ENCODE measurements at regions not wholly inside any gene's neighbourhood (a gene's known extent, or its start where the extent isn't known, plus 50 kb on each side); places are given as distances from the start of the nearest gene placed in this dataset.

DNA sequence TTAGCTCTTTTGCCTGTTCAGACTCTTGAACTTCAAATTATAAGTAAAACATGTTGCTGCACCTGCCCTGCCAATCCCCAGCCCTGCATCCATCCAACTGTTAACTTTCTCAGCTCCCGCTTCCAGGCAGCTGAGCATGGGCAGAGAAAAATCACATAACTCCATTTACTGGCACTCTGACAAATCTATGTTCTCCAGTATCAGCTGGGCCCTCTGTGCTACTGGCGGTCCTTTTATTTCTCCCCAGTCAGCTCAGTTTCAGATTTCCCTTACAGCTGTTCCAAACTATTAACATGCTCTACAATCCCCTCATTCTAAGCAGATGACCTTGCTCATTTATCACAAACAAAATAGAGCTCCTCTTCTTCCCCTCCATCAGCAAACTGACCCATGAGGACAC is 240.4 kb upstream of the TET2 start:
- no peak overlapping the region for H2AFZ ChIP-seq (ENCODE audit: low read length)

DNA sequence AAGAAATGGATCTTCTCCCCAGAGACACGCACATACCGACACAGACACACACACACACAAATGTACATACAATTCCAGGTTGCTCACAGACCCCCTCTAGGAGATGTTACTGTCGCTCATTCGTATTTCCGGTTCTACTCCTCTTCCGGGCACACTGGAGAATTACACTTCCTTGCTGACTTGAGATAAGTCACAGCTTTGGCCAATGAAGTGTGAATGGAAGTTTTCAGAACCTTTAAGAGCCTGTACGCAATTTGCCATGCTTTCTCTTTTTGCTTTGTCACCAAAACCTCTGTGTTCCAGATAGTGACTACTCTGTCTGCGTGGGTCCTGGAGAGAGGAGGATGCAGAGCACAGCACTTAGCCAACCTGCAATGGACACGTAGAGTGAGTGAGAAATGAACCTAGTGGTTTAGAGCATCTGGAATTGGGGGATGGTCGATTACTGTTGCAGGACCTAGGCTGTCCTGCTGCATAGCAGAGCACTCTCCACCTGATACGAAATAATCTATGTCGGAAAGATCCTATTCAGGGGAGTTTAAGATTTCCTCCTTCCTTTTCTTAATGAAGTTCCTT is 239.5 kb upstream of the TET2 start:
- Histone ChIP-seq H3K9ac (ENCODE audit: low read length) (no peak overlapping the region), H3K4me1 (ENCODE audit: insufficient read depth, low read length, severe bottlenecking) (no peaks in the 10 kb centered on the region), H3K9me2 (ENCODE audit: low read depth, low read length) (no peaks in the 10 kb centered on the region), H3K79me2 (ENCODE audit: insufficient read depth, low read length) (no peaks in the 10 kb centered on the region), H3K9me3 (ENCODE audit: low read length) (no peaks in the 10 kb centered on the region), H3K27ac (ENCODE audit: low read depth, low read length, poor library complexity, severe bottlenecking) (no peak overlapping the region), H3F3A (ENCODE audit: insufficient read depth, low read length) (no peaks in the 10 kb centered on the region), H3K36me3 (ENCODE audit: insufficient read depth, low read length) (no peaks in the 10 kb centered on the region), H3K4me3 (ENCODE audit: low read depth, low read length, poor library complexity, severe bottlenecking) (no peak overlapping the region), H4K20me1 (ENCODE audit: insufficient read depth, low read length) (no peaks in the 10 kb centered on the region), H2AFZ (ENCODE audit: low read length) (no peak overlapping the region), H3K4me2 (ENCODE audit: low read length) (no peak overlapping the region), H3K27me3 (ENCODE audit: insufficient read depth, low read length) (no peaks in the 10 kb centered on the region)
- TF ChIP-seq, protein P1, sequence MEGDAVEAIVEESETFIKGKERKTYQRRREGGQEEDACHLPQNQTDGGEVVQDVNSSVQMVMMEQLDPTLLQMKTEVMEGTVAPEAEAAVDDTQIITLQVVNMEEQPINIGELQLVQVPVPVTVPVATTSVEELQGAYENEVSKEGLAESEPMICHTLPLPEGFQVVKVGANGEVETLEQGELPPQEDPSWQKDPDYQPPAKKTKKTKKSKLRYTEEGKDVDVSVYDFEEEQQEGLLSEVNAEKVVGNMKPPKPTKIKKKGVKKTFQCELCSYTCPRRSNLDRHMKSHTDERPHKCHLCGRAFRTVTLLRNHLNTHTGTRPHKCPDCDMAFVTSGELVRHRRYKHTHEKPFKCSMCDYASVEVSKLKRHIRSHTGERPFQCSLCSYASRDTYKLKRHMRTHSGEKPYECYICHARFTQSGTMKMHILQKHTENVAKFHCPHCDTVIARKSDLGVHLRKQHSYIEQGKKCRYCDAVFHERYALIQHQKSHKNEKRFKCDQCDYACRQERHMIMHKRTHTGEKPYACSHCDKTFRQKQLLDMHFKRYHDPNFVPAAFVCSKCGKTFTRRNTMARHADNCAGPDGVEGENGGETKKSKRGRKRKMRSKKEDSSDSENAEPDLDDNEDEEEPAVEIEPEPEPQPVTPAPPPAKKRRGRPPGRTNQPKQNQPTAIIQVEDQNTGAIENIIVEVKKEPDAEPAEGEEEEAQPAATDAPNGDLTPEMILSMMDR (IDR thresholded peaks at IDR 0.05; ENCODE audit: low read length) = no peak
- TF ChIP-seq EZH2 (IDR thresholded peaks at IDR 0.05; ENCODE audit: borderline replicate concordance, low read length) = no peak

More for the DNA sequence above, 240.4 kb upstream of the TET2 start:
- no peaks in the 10 kb centered on the region for H3K79me2 ChIP-seq (ENCODE audit: insufficient read depth, low read length)
- no peaks in the 10 kb centered on the region for H3K4me1 ChIP-seq (ENCODE audit: insufficient read depth, low read length, severe bottlenecking)
- H3K9me2 ChIP-seq (ENCODE audit: low read depth, low read length) = no peaks in the 10 kb centered on the region
- H3K9ac ChIP-seq (ENCODE audit: low read length) = no peak overlapping the region
- H3K4me3 ChIP-seq (ENCODE audit: low read depth, low read length, poor library complexity, severe bottlenecking) = no peak overlapping the region
- no peaks in the 10 kb centered on the region for H4K20me1 ChIP-seq (ENCODE audit: insufficient read depth, low read length)
- TF ChIP-seq, protein P1 (IDR thresholded peaks at IDR 0.05; ENCODE audit: low read length) = no peak
- TF ChIP-seq EZH2 (IDR thresholded peaks at IDR 0.05; ENCODE audit: borderline replicate concordance, low read length) = no peak
- no peak overlapping the region for H3K27ac ChIP-seq (ENCODE audit: low read depth, low read length, poor library complexity, severe bottlenecking)
- H3K9me3 ChIP-seq (ENCODE audit: low read length) = no peaks in the 10 kb centered on the region
- H3K4me2 ChIP-seq (ENCODE audit: low read length) = no peak overlapping the region
- H3K27me3 ChIP-seq (ENCODE audit: insufficient read depth, low read length) = no peaks in the 10 kb centered on the region
- no peaks in the 10 kb centered on the region for H3F3A ChIP-seq (ENCODE audit: insufficient read depth, low read length)
- no peaks in the 10 kb centered on the region for H3K36me3 ChIP-seq (ENCODE audit: insufficient read depth, low read length)

DNA sequence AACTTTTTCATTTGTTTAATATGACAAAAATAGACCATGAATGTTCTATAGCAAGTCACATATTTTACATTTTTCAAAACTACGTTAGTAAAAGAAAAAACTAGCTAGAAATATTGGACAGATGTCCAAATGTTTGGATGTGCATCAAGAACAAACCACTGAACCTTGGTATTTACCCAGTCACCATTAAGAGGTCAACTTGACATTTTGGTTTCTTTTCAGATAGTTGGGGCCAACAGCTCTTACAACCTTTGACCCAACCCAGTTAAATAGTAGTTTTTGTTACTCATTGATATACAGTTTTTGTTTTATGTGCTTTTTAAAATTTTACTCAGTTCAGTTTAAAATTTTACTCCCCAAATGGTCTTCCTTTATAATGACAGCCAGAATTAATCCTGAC is 238.7 kb upstream of the TET2 start:
- H3K36me3 ChIP-seq (ENCODE audit: insufficient read depth, low read length) = no peaks in the 10 kb centered on the region

More for the DNA sequence above, 238.7 kb upstream of the TET2 start:
- TF ChIP-seq, protein P1 (IDR thresholded peaks at IDR 0.05; ENCODE audit: low read length) = no peak
- TF ChIP-seq EZH2 (IDR thresholded peaks at IDR 0.05; ENCODE audit: borderline replicate concordance, low read length) = no peak
- no peaks in the 10 kb centered on the region for H4K20me1 ChIP-seq (ENCODE audit: insufficient read depth, low read length)
- H3F3A ChIP-seq (ENCODE audit: insufficient read depth, low read length) = no peaks in the 10 kb centered on the region
- H3K27me3 ChIP-seq (ENCODE audit: insufficient read depth, low read length) = no peaks in the 10 kb centered on the region
- no peak overlapping the region for H3K9ac ChIP-seq (ENCODE audit: low read length)
- H3K79me2 ChIP-seq (ENCODE audit: insufficient read depth, low read length) = no peaks in the 10 kb centered on the region
- no peak overlapping the region for H3K4me2 ChIP-seq (ENCODE audit: low read length)
- no peak overlapping the region for H3K27ac ChIP-seq (ENCODE audit: low read depth, low read length, poor library complexity, severe bottlenecking)
- no peaks in the 10 kb centered on the region for H3K9me2 ChIP-seq (ENCODE audit: low read depth, low read length)
- no peak overlapping the region for H3K4me3 ChIP-seq (ENCODE audit: low read depth, low read length, poor library complexity, severe bottlenecking)
- no peaks in the 10 kb centered on the region for H3K9me3 ChIP-seq (ENCODE audit: low read length)
- H3K4me1 ChIP-seq (ENCODE audit: insufficient read depth, low read length, severe bottlenecking) = no peaks in the 10 kb centered on the region
- H2AFZ ChIP-seq (ENCODE audit: low read length) = no peak overlapping the region
